ENCODE measurements at regions not wholly inside any gene's neighbourhood (a gene's known extent, or its start where the extent isn't known, plus 50 kb on each side); places are given as distances from the start of the nearest gene placed in this dataset.

GRCh38 chr2:42970151-42970550 is 177.8 kb upstream of the HAAO start:
- no peak for TF ChIP-seq CTCF (IDR thresholded peaks at IDR 0.05; ENCODE audit: insufficient read depth, low read length, poor library complexity, severe bottlenecking)
- no peak overlapping the region for H3K4me3 ChIP-seq (ENCODE audit: low read depth, low read length)
- no peaks in the 10 kb centered on the region for H3K36me3 ChIP-seq (ENCODE audit: control insufficient read depth, insufficient read depth, low read length)
- no peak for DNase-seq (ENCODE audit: low read depth)
- H3K27me3 ChIP-seq (ENCODE audit: control insufficient read depth, insufficient read depth, low read length) = no peaks in the 10 kb centered on the region

GRCh38 chr2:42969231-42970150 is 177.1 kb upstream of the HAAO start:
- Histone ChIP-seq H3K36me3 (ENCODE audit: control insufficient read depth, insufficient read depth, low read length) (no peaks in the 10 kb centered on the region), H3K4me3 (ENCODE audit: low read depth, low read length) (no peak overlapping the region), H3K27me3 (ENCODE audit: control insufficient read depth, insufficient read depth, low read length) (no peaks in the 10 kb centered on the region)
- no peak for DNase-seq (ENCODE audit: low read depth)
- TF ChIP-seq CTCF (IDR thresholded peaks at IDR 0.05; ENCODE audit: insufficient read depth, low read length, poor library complexity, severe bottlenecking) = no peak

- H3K27me3 ChIP-seq (ENCODE audit: control insufficient read depth, insufficient read depth, low read length) = no peaks in the 10 kb centered on the region
- H3K4me3 ChIP-seq (ENCODE audit: low read depth, low read length) = no peak overlapping the region
- no peak for TF ChIP-seq CTCF (IDR thresholded peaks at IDR 0.05; ENCODE audit: insufficient read depth, low read length, poor library complexity, severe bottlenecking)
- DNase-seq (ENCODE audit: low read depth) = no peak
- no peaks in the 10 kb centered on the region for H3K36me3 ChIP-seq (ENCODE audit: control insufficient read depth, insufficient read depth, low read length)
These were observed 175.7 kb upstream of the HAAO start for GRCh38 chr2:42967959-42968674.

GRCh38 chr2:42965910-42966309 is 173.5 kb upstream of the HAAO start:
- Histone ChIP-seq H3K27me3 (ENCODE audit: control insufficient read depth, insufficient read depth, low read length) (no peaks in the 10 kb centered on the region), H3K4me3 (ENCODE audit: low read depth, low read length) (no peak overlapping the region), H3K36me3 (ENCODE audit: control insufficient read depth, insufficient read depth, low read length) (no peaks in the 10 kb centered on the region)
- no peak for DNase-seq (ENCODE audit: low read depth)
- no peak for TF ChIP-seq CTCF (IDR thresholded peaks at IDR 0.05; ENCODE audit: insufficient read depth, low read length, poor library complexity, severe bottlenecking)

- Histone ChIP-seq H3K4me3 (ENCODE audit: low read depth, low read length) (no peak overlapping the region), H3K27me3 (ENCODE audit: control insufficient read depth, insufficient read depth, low read length) (no peaks in the 10 kb centered on the region), H3K36me3 (ENCODE audit: control insufficient read depth, insufficient read depth, low read length) (no peaks in the 10 kb centered on the region)
- DNase-seq (ENCODE audit: low read depth) = no peak
- no peak for TF ChIP-seq CTCF (IDR thresholded peaks at IDR 0.05; ENCODE audit: insufficient read depth, low read length, poor library complexity, severe bottlenecking)
These were observed 172.8 kb upstream of the HAAO start for GRCh38 chr2:42965196-42965595.
